OCI-LY7 (cell line): ENCODE measurements at regions not wholly inside any gene's neighbourhood (a gene's known extent, or its start where the extent isn't known, plus 50 kb on each side); places are given as distances from the start of the nearest gene placed in this dataset.

Source experiments
- BruUV-seq: library from RNA; stranded (reverse); fragments of 400-500 nt; replicated peaks from 2 replicates; lab custom pipeline; 2021; lab: Mats Ljungman, UMichigan
- CTCF ChIA-PET: fragments of 300-600 bp; sonication (Branson Sonifier 250); formaldehyde crosslinking; loops from one replicate; lab custom pipeline; 2022; ENCODE audit warnings: antibody characterized with exemption; ENCODE audit not compliant: unreplicated experiment; lab: Charles Lee
- POLR2A ChIA-PET: fragments of 300-600 bp; sonication (Branson Sonifier 250); formaldehyde crosslinking; loops from one replicate; lab custom pipeline; 2022; ENCODE audit warnings: antibody characterized with exemption; lab: Charles Lee
- DNase-seq: peaks from one replicate; pipeline ENCODE4 v3.0.0-alpha.2; 2015; ENCODE audit warnings: low spot score
- H2AFZ ChIP-seq: fragments of 200-600 bp; sonication (generic), shearing (Covaris generic); 2 replicates; pipeline ENCODE4 v1.6.1; 2014; ENCODE audit warnings: mild to moderate bottlenecking, antibody characterized with exemption, low read length, moderate library complexity
- H3K27ac ChIP-seq: fragments of 200-600 bp; sonication (generic); 2 replicates; pipeline ENCODE4 v1.5.1; 2014; ENCODE audit warnings: mixed run types, low read depth, mild to moderate bottlenecking, moderate library complexity, low read length, inconsistent platforms; ENCODE audit not compliant: poor library complexity, severe bottlenecking
- H3K36me3 ChIP-seq: fragments of 200-600 bp; sonication (generic); 2 replicates; pipeline ENCODE4 v1.6.1; 2014; ENCODE audit warnings: mild to moderate bottlenecking, antibody characterized with exemption, low read length, moderate library complexity, mixed read lengths; ENCODE audit not compliant: insufficient read depth
- H3K4me1 ChIP-seq: fragments of 200-600 bp; sonication (generic); 2 replicates; pipeline ENCODE4 v1.5.1; 2014; ENCODE audit warnings: mild to moderate bottlenecking, low read length; ENCODE audit not compliant: insufficient read depth, poor library complexity, severe bottlenecking
- H3K4me2 ChIP-seq: fragments of 200-600 bp; sonication (generic); 2 replicates; pipeline ENCODE4 v1.6.1; 2014; ENCODE audit warnings: mild to moderate bottlenecking, low read length
- H3K4me3 ChIP-seq: fragments of 200-600 bp; sonication (generic); 2 replicates; pipeline ENCODE4 v1.5.1; 2014; ENCODE audit warnings: mild to moderate bottlenecking, low read depth, low read length; ENCODE audit not compliant: poor library complexity, severe bottlenecking
- H3K79me2 ChIP-seq: fragments of 200-600 bp; sonication (generic); 2 replicates; pipeline ENCODE4 v1.6.1; 2016; ENCODE audit warnings: low read depth, mild to moderate bottlenecking, low read length, moderate library complexity, mixed read lengths; ENCODE audit not compliant: insufficient read depth
- H3K9me2 ChIP-seq: fragments of 200-600 bp; sonication (generic); 2 replicates; pipeline ENCODE4 v1.6.1; 2016; ENCODE audit warnings: mild to moderate bottlenecking, low read length, mixed read lengths; ENCODE audit not compliant: insufficient read depth
- H3K9me3 ChIP-seq: fragments of 200-600 bp; sonication (generic); 2 replicates; pipeline ENCODE4 v1.6.1; 2014; ENCODE audit warnings: mild to moderate bottlenecking, mixed run types, low read length, mixed read lengths
- H4K20me1 ChIP-seq: fragments of 200-600 bp; sonication (generic); 2 replicates; pipeline ENCODE4 v1.6.1; 2014; ENCODE audit warnings: mild to moderate bottlenecking, antibody characterized with exemption, low read length, moderate library complexity, mixed read lengths; ENCODE audit not compliant: insufficient read depth
- CTCF ChIP-seq: fragments of 200-600 bp; sonication (generic); conservative IDR thresholded peaks from 2 replicates; pipeline ENCODE4 v1.5.1; 2014; ENCODE audit warnings: mild to moderate bottlenecking, antibody characterized with exemption, low read length, moderate library complexity, mixed read lengths
- EZH2phosphoT487 ChIP-seq: fragments of 200-600 bp; sonication (generic); IDR thresholded peaks from 2 replicates; pipeline ENCODE4 v1.6.1; 2018; ENCODE audit warnings: low read depth, borderline replicate concordance, mild to moderate bottlenecking, mixed run types, antibody characterized with exemption, low read length, moderate library complexity, mixed read lengths
- intact Hi-C: fragments of 100-400 bp; cut with micrococcal nuclease; formaldehyde crosslinking; loops from one replicate; pipeline ENCODE4 v1.10.0; 2022; ENCODE audit not compliant: unreplicated experiment

- H3K79me2 ChIP-seq = no peaks in the 10 kb centered on the region
- no peak overlapping the region for H3K27ac ChIP-seq
- no TSS peak for BruUV-seq
- no peaks in the 10 kb centered on the region for H3K9me3 ChIP-seq
- ChIA-PET POLR2A (no interaction called here), CTCF (no interaction called here)
- no peak overlapping the region for H3K4me3 ChIP-seq
- TF ChIP-seq EZH2phosphoT487 (no peak), CTCF (no peak)
- no peaks in the 10 kb centered on the region for H3K4me1 ChIP-seq
- no peaks in the 10 kb centered on the region for H3K36me3 ChIP-seq
- H3K4me2 ChIP-seq = no peak overlapping the region
- H3K9me2 ChIP-seq = no peaks in the 10 kb centered on the region
- H2AFZ ChIP-seq = no peak overlapping the region
- H4K20me1 ChIP-seq = no peaks in the 10 kb centered on the region
- DNase-seq = no peak
- intact Hi-C loops = no loop called here
Measured at GRCh38 chr6:109892451-109893435, 85.4 kb upstream of the GPR6 start.

- Histone ChIP-seq H3K27ac (no peak overlapping the region), H3K4me2 (no peak overlapping the region), H4K20me1 (no peaks in the 10 kb centered on the region), H3K36me3 (no peaks in the 10 kb centered on the region), H3K4me1 (no peaks in the 10 kb centered on the region), H3K79me2 (no peaks in the 10 kb centered on the region), H3K9me3 (no peaks in the 10 kb centered on the region), H3K9me2 (no peaks in the 10 kb centered on the region), H3K4me3 (no peak overlapping the region), H2AFZ (no peak overlapping the region)
- POLR2A ChIA-PET = no interaction called here
- intact Hi-C loops = no loop called here
- CTCF ChIA-PET = no interaction called here
- TF ChIP-seq EZH2phosphoT487 = no peak
- TF ChIP-seq CTCF = no peak
- no peak for DNase-seq
- BruUV-seq = no TSS peak
Measured at GRCh38 chr6:109893606-109894005, 84.5 kb upstream of the GPR6 start.

GRCh38 chr6:109894181-109894580, 83.9 kb upstream of the GPR6 start:
- Histone ChIP-seq H3K79me2 (no peaks in the 10 kb centered on the region), H4K20me1 (no peaks in the 10 kb centered on the region), H2AFZ (no peak overlapping the region), H3K4me1 (no peaks in the 10 kb centered on the region), H3K27ac (no peak overlapping the region), H3K36me3 (no peaks in the 10 kb centered on the region), H3K9me2 (no peaks in the 10 kb centered on the region), H3K4me2 (no peak overlapping the region), H3K4me3 (no peak overlapping the region), H3K9me3 (no peaks in the 10 kb centered on the region)
- ChIA-PET CTCF (no interaction called here), POLR2A (no interaction called here)
- TF ChIP-seq EZH2phosphoT487 (no peak), CTCF (no peak)
- peak; percentile 14 for DNase-seq
- intact Hi-C loops = no loop called here
- BruUV-seq = no TSS peak
